GM23338 (cell line): ENCODE measurements at regions not wholly inside any gene's neighbourhood (a gene's known extent, or its start where the extent isn't known, plus 50 kb on each side); places are given as distances from the start of the nearest gene placed in this dataset.

Source experiments
- ATAC-seq: fragments of 200-7000 bp; cut with Tn5 transposase; 3 replicates; pipeline ENCODE4 v1.9.1; 2020
- DNase-seq: peaks from one replicate; pipeline ENCODE4 v3.0.0-alpha.2; 2015; ENCODE audit warnings: low spot score
- H2AFZ ChIP-seq: fragments of 200-600 bp; sonication (generic); 2 replicates; pipeline ENCODE4 v1.8.0; 2016; ENCODE audit warnings: antibody characterized with exemption, mild to moderate bottlenecking, moderate library complexity
- H3F3A ChIP-seq: fragments of 200-600 bp; sonication (generic); replicated peaks from 2 replicates; pipeline ENCODE4 v1.8.0; 2017; ENCODE audit warnings: antibody characterized with exemption, mixed run types, low read depth
- H3K27ac ChIP-seq: fragments of 200-600 bp; sonication (generic); 2 replicates; pipeline ENCODE4 v1.6.1; 2016; ENCODE audit warnings: low read depth
- H3K27me3 ChIP-seq: fragments of 200-600 bp; sonication (generic); 2 replicates; pipeline ENCODE4 v1.8.0; 2016; ENCODE audit warnings: mild to moderate bottlenecking, mixed run types, moderate library complexity; ENCODE audit not compliant: insufficient read depth
- H3K36me3 ChIP-seq: fragments of 200-600 bp; sonication (generic); 2 replicates; pipeline ENCODE4 v1.8.0; 2016; ENCODE audit warnings: mild to moderate bottlenecking; ENCODE audit not compliant: insufficient read depth
- H3K4me1 ChIP-seq: fragments of 200-600 bp; sonication (generic); 2 replicates; pipeline ENCODE4 v1.8.0; 2016; ENCODE audit warnings: mild to moderate bottlenecking, moderate library complexity; ENCODE audit not compliant: insufficient read depth
- H3K4me2 ChIP-seq: fragments of 200-600 bp; sonication (generic); 2 replicates; pipeline ENCODE4 v1.7.1; 2017; ENCODE audit warnings: mixed run types
- H3K4me3 ChIP-seq: fragments of 200-600 bp; sonication (generic); 2 replicates; pipeline ENCODE4 v1.6.1; 2016; ENCODE audit warnings: mixed run types
- H3K79me2 ChIP-seq: fragments of 200-600 bp; sonication (generic); replicated peaks from 2 replicates; pipeline ENCODE4 v1.8.0; 2017; ENCODE audit warnings: mild to moderate bottlenecking; ENCODE audit not compliant: insufficient read depth
- H3K9me2 ChIP-seq: fragments of 200-600 bp; sonication (generic); 2 replicates; pipeline ENCODE4 v1.8.0; 2017; ENCODE audit not compliant: insufficient read depth
- H4K20me1 ChIP-seq: fragments of 200-600 bp; sonication (generic); replicated peaks from 2 replicates; pipeline ENCODE4 v1.8.0; 2017; ENCODE audit warnings: mild to moderate bottlenecking; ENCODE audit not compliant: insufficient read depth
- H3K27ac Mint-ChIP-seq: 2 replicates; pipeline ENCODE4 v1.8.0; 2020; ENCODE audit warnings: inconsistent platforms, mild to moderate bottlenecking, moderate library complexity, mixed read lengths
- H3K27me3 Mint-ChIP-seq: 3 replicates; pipeline ENCODE4 v1.8.0; 2022; ENCODE audit warnings: low read depth, mild to moderate bottlenecking, moderate library complexity, mixed read lengths, inconsistent platforms; ENCODE audit not compliant: insufficient read depth, poor library complexity
- H3K36me3 Mint-ChIP-seq: 3 replicates; pipeline ENCODE4 v1.8.0; 2021; ENCODE audit warnings: low read depth, mild to moderate bottlenecking, inconsistent platforms, moderate library complexity, mixed read lengths
- H3K4me1 Mint-ChIP-seq: 3 replicates; pipeline ENCODE4 v1.8.0; 2020; ENCODE audit warnings: mild to moderate bottlenecking, inconsistent platforms, mixed read lengths
- H3K4me3 Mint-ChIP-seq: 3 replicates; pipeline ENCODE4 v1.8.0; 2021; ENCODE audit warnings: moderate library complexity, mild to moderate bottlenecking, inconsistent platforms, mixed read lengths
- H3K9me3 Mint-ChIP-seq: 3 replicates; pipeline ENCODE4 v1.8.0; 2020; ENCODE audit warnings: moderate library complexity, mild to moderate bottlenecking, inconsistent platforms, mixed read lengths
- CREB1 ChIP-seq: fragments of 250-450 bp; sonication (Bioruptor Pico); IDR thresholded peaks from 2 replicates; pipeline ENCODE4 v1.5.0; 2020; ENCODE audit warnings: low read depth, mild to moderate bottlenecking, moderate library complexity
- EZH2 ChIP-seq: fragments of 200-600 bp; sonication (generic); IDR thresholded peaks from one replicate; pipeline ENCODE4 v1.8.0; 2017; ENCODE audit warnings: antibody characterized with exemption, mild to moderate bottlenecking, low read depth; ENCODE audit not compliant: unreplicated experiment
- JUNB ChIP-seq: IDR thresholded peaks from one replicate; pipeline ENCODE4 v1.6.1; 2016; ENCODE audit warnings: antibody characterized with exemption; ENCODE audit not compliant: unreplicated experiment
- NANOG ChIP-seq: IDR thresholded peaks from 2 replicates; pipeline ENCODE4 v1.6.1; 2016; ENCODE audit warnings: antibody characterized with exemption, borderline replicate concordance
- POLR2AphosphoS5 ChIP-seq: IDR thresholded peaks from 2 replicates; pipeline ENCODE4 v1.6.1; 2016; ENCODE audit warnings: antibody characterized with exemption, low read depth
- ZNF114 ChIP-seq: fragments of 250-450 bp; sonication (Bioruptor Pico); IDR thresholded peaks from 2 replicates; pipeline ENCODE4 v1.5.0; 2020; ENCODE audit warnings: mild to moderate bottlenecking, moderate library complexity
- ZNF331 ChIP-seq: fragments of 250-450 bp; sonication (Bioruptor Pico); IDR thresholded peaks from 2 replicates; pipeline ENCODE4 v1.5.0; 2020; ENCODE audit warnings: low read depth, mild to moderate bottlenecking, moderate library complexity
- ZNF462 ChIP-seq: fragments of 250-450 bp; sonication (Bioruptor Pico); IDR thresholded peaks from 2 replicates; pipeline ENCODE4 v1.5.0; 2020; ENCODE audit warnings: mild to moderate bottlenecking, moderate library complexity

DNA sequence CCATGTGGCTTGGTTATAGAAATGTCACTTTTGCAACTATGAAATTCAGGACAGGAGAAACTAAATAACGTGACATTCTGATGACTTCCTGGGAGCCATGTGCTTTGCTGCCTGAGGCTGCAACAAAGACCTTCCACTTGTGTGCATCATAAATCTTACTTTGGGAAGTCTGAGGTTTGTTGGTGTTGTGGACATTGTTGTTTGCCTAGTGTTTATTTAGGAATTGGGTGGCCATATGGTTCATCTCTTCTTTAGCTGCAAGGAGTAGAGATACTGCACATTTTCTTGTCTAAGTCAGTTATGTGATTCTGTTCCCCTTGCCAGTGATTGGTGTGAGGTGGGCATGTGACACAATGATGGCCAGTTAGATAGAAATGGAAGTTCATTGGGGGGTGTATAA lies 167.3 kb upstream of the SSTR1 start:
- DNase-seq (no peak), ATAC-seq (no peak)
- H3K9me3 Mint-ChIP-seq, result peaks cover 3% of the 10 kb centered on the region; the same call in 1 of the 3 replicates
- no peaks in the 10 kb centered on the region for H3K36me3 Mint-ChIP-seq
- peaks cover 4% of the 10 kb centered on the region; the same call in 2 of the 3 replicates for H3K4me1 Mint-ChIP-seq
- Histone ChIP-seq H3K4me2 (no peak overlapping the region), H3K27me3 (no peaks in the 10 kb centered on the region), H3F3A (no peaks in the 10 kb centered on the region), H2AFZ (peak overlapping the region; percentile 48; the same call in 1 of the 2 replicates), H4K20me1 (no peaks in the 10 kb centered on the region), H3K9me2 (no peaks in the 10 kb centered on the region), H3K4me3 (no peak overlapping the region), H3K4me1 (no peaks in the 10 kb centered on the region; the same call in 1 of the 2 replicates), H3K27ac (no peak overlapping the region), H3K79me2 (no peaks in the 10 kb centered on the region), H3K36me3 (no peaks in the 10 kb centered on the region)
- H3K4me3 Mint-ChIP-seq, result no peak overlapping the region
- H3K27me3 Mint-ChIP-seq, result peaks cover 4% of the 10 kb centered on the region
- H3K27ac Mint-ChIP-seq, result no peak overlapping the region
- TF ChIP-seq EZH2 (no peak), JUNB (no peak), NANOG (no peak), ZNF331 (CRISPR knock-in tag) (no peak), ZNF114 (no peak), POLR2AphosphoS5 (no peak), CREB1 (CRISPR knock-in tag) (no peak)

GRCh38 chr14:38042322-38042721 lies 165.4 kb upstream of the SSTR1 start:
- Histone ChIP-seq H3K4me2 (no peak overlapping the region), H3K27ac (no peak overlapping the region), H2AFZ (0 out of 2 replicates have a peak overlapping the region, but pooled peaks have one; percentile 41), H3F3A (no peaks in the 10 kb centered on the region), H4K20me1 (no peaks in the 10 kb centered on the region), H3K79me2 (no peaks in the 10 kb centered on the region), H3K36me3 (no peaks in the 10 kb centered on the region), H3K27me3 (no peaks in the 10 kb centered on the region), H3K4me3 (no peak overlapping the region), H3K9me2 (no peaks in the 10 kb centered on the region), H3K4me1 (peaks cover 9% of the 10 kb centered on the region)
- no peak overlapping the region; the same call in 1 of the 2 replicates for H3K27ac Mint-ChIP-seq
- no peaks in the 10 kb centered on the region for H3K36me3 Mint-ChIP-seq
- no peak overlapping the region for H3K4me3 Mint-ChIP-seq
- no peaks in the 10 kb centered on the region for H3K9me3 Mint-ChIP-seq
- no peak for TF ChIP-seq CREB1 (CRISPR knock-in tag)
- 0 out of 2 replicates have a peak, but pooled peaks have one; percentile 27 for TF ChIP-seq ZNF462
- no peak for ATAC-seq
- peaks cover 13% of the 10 kb centered on the region; the same call in 2 of the 3 replicates for H3K4me1 Mint-ChIP-seq
- peak; percentile 21 for DNase-seq
- peaks cover 4% of the 10 kb centered on the region for H3K27me3 Mint-ChIP-seq
